ENCODE measurements at regions not wholly inside any gene's neighbourhood (a gene's known extent, or its start where the extent isn't known, plus 50 kb on each side); places are given as distances from the start of the nearest gene placed in this dataset.

GRCh38 chr14:66380143-66380542, 106.0 kb upstream of the CCDC196 start:
- no peak for DNase-seq

GRCh38 chr14:66381755-66382154, 104.4 kb upstream of the CCDC196 start:
- DNase-seq: no peak

GRCh38 chr14:66383257-66383656, 102.9 kb upstream of the CCDC196 start:
- no peak for DNase-seq

- DNase-seq: no peak
Observed at GRCh38 chr14:66383771-66384170, 102.4 kb upstream of the CCDC196 start.

- no peak for DNase-seq
Observed at GRCh38 chr14:66388516-66388915, 97.7 kb upstream of the CCDC196 start.

GRCh38 chr14:66389481-66389880, 96.7 kb upstream of the CCDC196 start:
- no peak for DNase-seq

- DNase-seq: no peak
Observed at GRCh38 chr14:66395300-66395699, 90.9 kb upstream of the CCDC196 start.

- no peak for DNase-seq
Observed at GRCh38 chr14:66396164-66396563, 90.0 kb upstream of the CCDC196 start.

GRCh38 chr14:66398437-66398836, 87.7 kb upstream of the CCDC196 start:
- no peak for DNase-seq

- peak; percentile 36 for DNase-seq
Observed at GRCh38 chr14:66401449-66402095, 84.6 kb upstream of the CCDC196 start.

- peak; percentile 55 for DNase-seq
Observed at GRCh38 chr14:66403183-66403582, 83.0 kb upstream of the CCDC196 start.

- DNase-seq: no peak
Observed at GRCh38 chr14:66404051-66404545, 82.1 kb upstream of the CCDC196 start.

- no peak for DNase-seq
Observed at GRCh38 chr14:66405158-66405557, 81.0 kb upstream of the CCDC196 start.

GRCh38 chr14:66413901-66414300, 72.3 kb upstream of the CCDC196 start:
- no peak for DNase-seq

GRCh38 chr14:66414511-66414910, 71.7 kb upstream of the CCDC196 start:
- DNase-seq: no peak

GRCh38 chr14:66420251-66421006, 65.7 kb upstream of the CCDC196 start:
- DNase-seq: no peak

GRCh38 chr14:66421990-66422946, 63.9 kb upstream of the CCDC196 start:
- no peak for DNase-seq

- no peak for DNase-seq
Observed at GRCh38 chr14:66425402-66425801, 60.8 kb upstream of the CCDC196 start.

- DNase-seq: no peak
Observed at GRCh38 chr14:66426451-66426850, 59.7 kb upstream of the CCDC196 start.

GRCh38 chr14:66432334-66432733, 53.8 kb upstream of the CCDC196 start:
- DNase-seq: no peak

GRCh38 chr14:66434464-66434863, 51.7 kb upstream of the CCDC196 start:
- DNase-seq: no peak

GRCh38 chr14:66435683-66436082, 50.5 kb upstream of the CCDC196 start:
- no peak for DNase-seq
